T47D (cell line): ENCODE measurements at regions not wholly inside any gene's neighbourhood (a gene's known extent, or its start where the extent isn't known, plus 50 kb on each side); places are given as distances from the start of the nearest gene placed in this dataset.
"Not testable (repeated sequence)": the region's sequence is repeated elsewhere in the genome, so short reads cannot be mapped to it uniquely, and the experiment has no call there.

Experiments
- DNase-seq, 2 experiments: peaks; one replicate each; pipeline versions ENCODE4 v3.0.0 to v3.0.0-alpha.2; 2011 to 2012; ENCODE audit warnings: low read depth in 1 of 2, low spot score in 1 of 2
- JUND ChIP-seq: IDR thresholded peaks from 2 replicates; pipeline ENCODE4 v1.6.1; 2012; ENCODE audit warnings: low read depth
- in situ Hi-C: cut with HindIII; loops from 2 replicates; pipeline ENCODE4 v1.10.0; 2016; ENCODE audit warnings: low sequenced_read_pairs, low pct_unique_long_range_greater_than_20kb

DNA sequence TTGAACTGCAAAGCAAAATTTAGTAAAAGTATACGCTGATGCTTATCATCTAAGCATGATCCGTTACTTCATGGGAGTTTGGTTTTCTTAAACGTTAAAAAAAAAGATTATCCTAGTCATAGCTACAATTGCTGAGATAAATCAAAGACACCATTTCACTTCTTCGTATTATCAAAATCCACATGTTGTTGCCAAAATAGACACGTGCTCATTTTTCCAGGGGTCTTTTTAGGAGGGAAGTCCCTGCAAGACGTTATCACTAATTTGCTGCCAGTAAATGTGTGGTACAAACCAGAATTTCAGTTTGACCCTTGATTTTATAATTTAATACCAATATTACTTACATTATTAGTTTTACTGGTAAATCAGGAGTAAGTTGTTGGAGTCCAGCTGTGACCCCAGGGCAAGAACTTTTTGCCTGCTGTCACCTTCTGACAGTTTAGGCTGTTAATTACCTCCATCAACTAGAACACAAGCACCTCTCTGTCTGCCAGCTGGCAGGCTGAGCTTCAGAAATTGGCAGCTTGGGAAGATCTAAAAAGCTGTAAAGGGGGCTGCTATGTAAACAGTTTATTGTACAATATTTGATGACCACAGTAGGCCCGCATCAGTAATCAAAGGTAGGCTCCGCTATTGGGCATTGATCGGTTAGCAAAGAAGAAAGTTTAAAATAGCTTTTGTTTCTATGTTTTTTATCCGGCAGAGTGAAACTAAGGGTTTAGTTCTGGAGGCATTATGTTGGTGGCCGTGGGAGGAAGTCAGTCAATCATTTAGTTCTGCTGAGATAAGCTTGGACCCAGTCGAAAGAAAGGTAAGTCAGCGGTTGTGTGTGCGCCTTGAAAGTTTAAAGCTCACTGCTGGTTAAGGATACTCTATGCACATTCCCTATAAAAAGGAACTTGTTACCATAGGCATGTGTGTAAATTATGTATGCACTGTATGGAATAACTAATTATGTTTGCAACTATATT lies 196.4 kb downstream of the FBXO8 start:
- TF ChIP-seq JUND: no peak
- no peak for DNase-seq
- in situ Hi-C loops: no loop called here

- in situ Hi-C loops: no loop called here
- no peak for DNase-seq
- no peak for TF ChIP-seq JUND
Observed at GRCh38 chr4:174084981-174085380, 198.5 kb downstream of the FBXO8 start.

- no peak for TF ChIP-seq JUND
- in situ Hi-C loops: no loop called here
- no peak for DNase-seq
Observed at GRCh38 chr4:174084542-174084941, 198.9 kb downstream of the FBXO8 start.

GRCh38 chr4:174080361-174080760 lies 203.1 kb downstream of the FBXO8 start:
- in situ Hi-C loops: no loop called here
- no peak for DNase-seq
- TF ChIP-seq JUND: no peak

GRCh38 chr4:174071595-174071994 lies 211.9 kb downstream of the FBXO8 start:
- no peak for DNase-seq
- in situ Hi-C loops: no loop called here
- TF ChIP-seq JUND: no peak

- DNase-seq: no peak
- TF ChIP-seq JUND: no peak
- in situ Hi-C loops: no loop called here
Observed at GRCh38 chr4:174069848-174070330, 213.6 kb downstream of the FBXO8 start.

GRCh38 chr4:174066611-174067205 lies 216.8 kb downstream of the FBXO8 start:
- DNase-seq: no peak
- in situ Hi-C loops: no loop called here
- no peak for TF ChIP-seq JUND

GRCh38 chr4:174062831-174063230 lies 220.6 kb downstream of the FBXO8 start:
- in situ Hi-C loops: no loop called here
- no peak for TF ChIP-seq JUND
- DNase-seq: no peak

GRCh38 chr4:174061026-174061425 lies 222.4 kb downstream of the FBXO8 start:
- no peak for TF ChIP-seq JUND
- in situ Hi-C loops: no loop called here
- DNase-seq: no peak

- no peak for DNase-seq
- in situ Hi-C loops: no loop called here
- no peak for TF ChIP-seq JUND
Observed at GRCh38 chr4:174058846-174059245, 224.6 kb downstream of the FBXO8 start.

- TF ChIP-seq JUND: no peak
- in situ Hi-C loops: no loop called here
- no peak for DNase-seq
Observed at GRCh38 chr4:174056959-174057358, 226.5 kb downstream of the FBXO8 start.

DNA sequence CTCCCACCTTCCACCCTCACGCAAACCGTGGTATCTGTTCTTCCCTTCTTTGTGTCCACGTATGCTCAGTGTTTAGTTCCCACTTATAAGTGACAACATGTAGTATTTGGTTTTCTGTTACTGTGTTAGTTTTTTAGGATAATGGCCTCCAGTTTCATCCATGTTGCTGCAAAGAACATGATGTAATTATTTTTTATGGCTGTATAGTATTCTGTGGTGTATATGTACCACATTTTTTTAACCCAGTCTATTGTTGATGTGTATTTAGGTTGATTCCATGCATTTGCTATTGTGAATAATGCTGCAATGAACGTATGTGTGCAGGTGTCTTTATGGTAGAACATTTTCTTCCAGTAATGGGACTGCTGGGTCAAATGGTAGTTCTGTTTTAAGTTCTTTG lies 228.1 kb downstream of the FBXO8 start:
- in situ Hi-C loops: no loop called here
- TF ChIP-seq JUND: no peak
- no peak for DNase-seq

- in situ Hi-C loops: no loop called here
- no peak for TF ChIP-seq JUND
- no peak for DNase-seq
Observed at GRCh38 chr4:174053895-174054294, 229.6 kb downstream of the FBXO8 start.

DNA sequence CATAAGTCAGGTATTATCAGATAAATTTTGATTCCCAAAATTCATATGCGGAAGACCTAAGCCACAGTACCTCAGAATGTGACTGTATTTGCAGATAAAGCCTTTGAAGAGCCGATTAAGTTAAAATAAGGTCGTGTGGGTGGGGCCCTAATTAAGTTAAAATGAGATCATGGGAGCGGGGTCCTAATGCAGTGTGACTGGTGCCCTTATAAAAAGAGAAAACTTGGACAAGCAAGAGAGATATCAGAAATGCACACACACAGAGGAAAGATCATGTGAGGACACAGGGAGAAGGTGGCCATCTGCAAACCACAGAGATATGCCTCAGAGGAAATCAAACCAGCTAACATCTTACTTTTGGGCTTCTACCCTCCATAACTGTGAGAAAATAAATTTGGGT lies 236.1 kb downstream of the FBXO8 start:
- in situ Hi-C loops: no loop called here
- no peak for DNase-seq
- TF ChIP-seq JUND: no peak

DNA sequence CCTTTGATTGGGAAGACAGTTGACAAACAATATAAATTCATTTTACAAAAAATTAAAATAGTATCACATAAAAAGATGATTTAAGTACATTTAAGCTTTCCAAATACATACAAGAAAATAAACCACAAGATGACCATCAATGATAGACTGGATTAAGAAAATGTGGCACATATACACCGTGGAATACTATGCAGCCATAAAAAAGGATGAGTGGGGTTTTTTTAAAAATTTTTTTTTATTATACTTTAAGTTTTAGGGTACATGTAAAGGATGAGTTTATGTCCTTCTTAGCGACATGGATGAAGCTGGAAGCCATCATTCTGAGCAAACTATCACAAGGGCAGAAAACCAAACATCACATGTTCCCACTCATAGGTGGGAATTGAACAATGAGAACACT lies 237.6 kb downstream of the FBXO8 start:
- DNase-seq, in situ Hi-C loops: not testable (repeated sequence)
